Liver (tissue), 8 donors: ENCODE measurements at regions not wholly inside any gene's neighbourhood (a gene's known extent, or its start where the extent isn't known, plus 50 kb on each side); places are given as distances from the start of the nearest gene placed in this dataset.

Source experiments
- DNase-seq: peaks from one replicate; pipeline ENCODE4 v3.0.0-alpha.2; 2017; ENCODE audit warnings: low spot score
- H3K27ac ChIP-seq, 2 donors: one replicate each; pipeline ENCODE4 v1.7.0; 2013; ENCODE audit warnings: inconsistent platforms in 2 of 2, low read length in 2 of 2, control low read depth in 1 of 2, low read depth in 1 of 2, mild to moderate bottlenecking in 1 of 2
- H3K27me3 ChIP-seq, 4 donors: one replicate each; pipeline versions ENCODE4 v1.6.1 to v1.7.0; 2013; ENCODE audit warnings: low read length in 3 of 4, inconsistent platforms in 1 of 4, mild to moderate bottlenecking in 1 of 4, moderate library complexity in 1 of 4; ENCODE audit not compliant: control insufficient read depth in 4 of 4, insufficient read depth in 4 of 4
- H3K36me3 ChIP-seq, 4 donors: one replicate each; pipeline versions ENCODE4 v1.6.1 to v1.7.0; 2013; ENCODE audit warnings: low read length in 3 of 4, mild to moderate bottlenecking in 3 of 4, low read depth in 1 of 4, moderate library complexity in 1 of 4; ENCODE audit not compliant: control insufficient read depth in 4 of 4, insufficient read depth in 3 of 4
- H3K4me1 ChIP-seq, 4 donors: one replicate each; pipeline versions ENCODE4 v1.6.1 to v1.7.0; 2013; ENCODE audit warnings: low read length in 3 of 4, mild to moderate bottlenecking in 3 of 4, moderate library complexity in 1 of 4; ENCODE audit not compliant: control insufficient read depth in 4 of 4, insufficient read depth in 4 of 4
- H3K4me3 ChIP-seq, 3 donors: one replicate each; pipeline versions ENCODE4 v1.6.1 to v1.7.0; 2013; ENCODE audit warnings: low read length in 3 of 3, control low read depth in 1 of 3, low read depth in 1 of 3, mild to moderate bottlenecking in 1 of 3
- H3K9ac ChIP-seq, 2 donors: one replicate each; pipeline ENCODE4 v1.7.0; 2013; ENCODE audit warnings: low read length in 2 of 2, mild to moderate bottlenecking in 2 of 2, moderate library complexity in 2 of 2, control low read depth in 1 of 2, low read depth in 1 of 2
- H3K9me3 ChIP-seq, 4 donors: one replicate each; pipeline versions ENCODE4 v1.6.1 to v1.7.0; 2013; ENCODE audit warnings: low read length in 3 of 4; ENCODE audit not compliant: control insufficient read depth in 4 of 4
- EGR1 ChIP-seq, 2 donors: IDR thresholded peaks; 2 replicates each; pipeline ENCODE4 v1.6.1; 2016 to 2018; ENCODE audit warnings: antibody characterized with exemption in 2 of 2, low read depth in 2 of 2
- FOXA1 ChIP-seq: IDR thresholded peaks from 2 replicates; pipeline ENCODE4 v1.6.1; 2016; ENCODE audit warnings: antibody characterized with exemption
- FOXA2 ChIP-seq: IDR thresholded peaks from 2 replicates; pipeline ENCODE4 v1.6.1; 2016; ENCODE audit warnings: antibody characterized with exemption
- GABPA ChIP-seq, 2 donors: IDR thresholded peaks in 1 of 2; conservative IDR thresholded peaks in 1 of 2; 2 replicates each; pipeline ENCODE4 v1.6.1; 2016; ENCODE audit warnings: antibody characterized with exemption in 2 of 2, mild to moderate bottlenecking in 1 of 2, moderate library complexity in 1 of 2
- HNF4A ChIP-seq, 2 donors: conservative IDR thresholded peaks; 2 replicates each; pipeline ENCODE4 v1.6.1; 2016; ENCODE audit warnings: antibody characterized with exemption in 2 of 2, mild to moderate bottlenecking in 2 of 2
- HNF4G ChIP-seq: IDR thresholded peaks from 2 replicates; pipeline ENCODE4 v1.6.1; 2016; ENCODE audit warnings: antibody characterized with exemption
- JUND ChIP-seq, 2 donors: IDR thresholded peaks; 2 replicates each; pipeline ENCODE4 v1.6.1; 2016; ENCODE audit warnings: antibody characterized with exemption in 2 of 2
- RAD21 ChIP-seq, 2 donors: IDR thresholded peaks; 2 replicates each; pipeline ENCODE4 v1.6.1; 2016; ENCODE audit warnings: antibody characterized with exemption in 2 of 2, mild to moderate bottlenecking in 2 of 2
- RXRA ChIP-seq, 2 donors: IDR thresholded peaks; 2 replicates each; pipeline ENCODE4 v1.6.1; 2017 to 2018; ENCODE audit warnings: antibody characterized with exemption in 2 of 2, mild to moderate bottlenecking in 1 of 2
- SP1 ChIP-seq: IDR thresholded peaks from 2 replicates; pipeline ENCODE4 v1.6.1; 2018; ENCODE audit warnings: antibody characterized with exemption, mild to moderate bottlenecking
- YY1 ChIP-seq: IDR thresholded peaks from 2 replicates; pipeline ENCODE4 v1.6.1; 2016; ENCODE audit warnings: antibody characterized with exemption, mild to moderate bottlenecking
- WGBS: extraction: QIAGEN DNeasy Blood & Tissue Kit; methylation state at CpG from one replicate; pipeline ENCODE4 v1.1.7; 2013; 5-methylcytosine and 5-hydroxymethylcytosine counted together
- TF ChIP-seq, protein P1 (sequence below): IDR thresholded peaks from 2 replicates; pipeline ENCODE4 v1.6.1; 2016; ENCODE audit warnings: antibody characterized with exemption
- TF ChIP-seq, protein P2 (sequence below): IDR thresholded peaks from 2 replicates; pipeline ENCODE4 v1.6.1; 2016; ENCODE audit warnings: antibody characterized with exemption, mild to moderate bottlenecking
- TF ChIP-seq, protein P3 (sequence below): fragments of 150-350 bp; IDR thresholded peaks from 2 replicates; pipeline ENCODE4 v1.5.1; 2017; ENCODE audit warnings: improper control_type of control experiment, low read depth, low read length; ENCODE audit not compliant: missing input control
- TF ChIP-seq, protein P4 (sequence below): IDR thresholded peaks from 2 replicates; pipeline ENCODE4 v1.6.1; 2016; ENCODE audit warnings: antibody characterized with exemption
- TF ChIP-seq, protein P5 (sequence below): IDR thresholded peaks from 2 replicates; pipeline ENCODE4 v1.6.1; 2016; ENCODE audit warnings: antibody characterized with exemption
- donor health status: healthy.
- donor health status: healthy.
- donor health status: healthy.
- donor health status: healthy.
- donor health status: healthy.

DNA sequence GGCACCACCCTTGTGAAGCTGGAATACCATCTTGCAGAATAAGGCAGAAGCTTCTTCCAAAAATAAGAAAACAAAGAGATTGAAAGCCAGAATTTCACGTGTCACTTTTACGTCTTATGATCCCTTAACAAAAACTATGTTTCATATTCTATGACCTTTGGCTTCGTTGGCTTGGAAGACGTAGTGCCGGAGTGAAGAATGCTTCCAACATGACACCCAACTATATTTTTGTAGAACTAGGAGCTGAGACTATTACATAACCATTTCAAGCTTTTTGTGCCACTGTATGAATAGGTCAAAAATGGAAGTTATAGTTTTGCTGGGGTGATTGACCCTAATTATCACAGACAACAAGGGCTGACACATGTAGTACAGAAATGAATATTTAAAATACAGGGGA, 996.2 kb downstream of the ADGRL3 start:
- no peak for DNase-seq
- H3K9ac ChIP-seq = no peak overlapping the region
- no peaks in the 10 kb centered on the region for H3K27me3 ChIP-seq
- TF ChIP-seq, protein P1, sequence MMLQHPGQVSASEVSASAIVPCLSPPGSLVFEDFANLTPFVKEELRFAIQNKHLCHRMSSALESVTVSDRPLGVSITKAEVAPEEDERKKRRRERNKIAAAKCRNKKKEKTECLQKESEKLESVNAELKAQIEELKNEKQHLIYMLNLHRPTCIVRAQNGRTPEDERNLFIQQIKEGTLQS = no peak
- TF ChIP-seq, protein P2, sequence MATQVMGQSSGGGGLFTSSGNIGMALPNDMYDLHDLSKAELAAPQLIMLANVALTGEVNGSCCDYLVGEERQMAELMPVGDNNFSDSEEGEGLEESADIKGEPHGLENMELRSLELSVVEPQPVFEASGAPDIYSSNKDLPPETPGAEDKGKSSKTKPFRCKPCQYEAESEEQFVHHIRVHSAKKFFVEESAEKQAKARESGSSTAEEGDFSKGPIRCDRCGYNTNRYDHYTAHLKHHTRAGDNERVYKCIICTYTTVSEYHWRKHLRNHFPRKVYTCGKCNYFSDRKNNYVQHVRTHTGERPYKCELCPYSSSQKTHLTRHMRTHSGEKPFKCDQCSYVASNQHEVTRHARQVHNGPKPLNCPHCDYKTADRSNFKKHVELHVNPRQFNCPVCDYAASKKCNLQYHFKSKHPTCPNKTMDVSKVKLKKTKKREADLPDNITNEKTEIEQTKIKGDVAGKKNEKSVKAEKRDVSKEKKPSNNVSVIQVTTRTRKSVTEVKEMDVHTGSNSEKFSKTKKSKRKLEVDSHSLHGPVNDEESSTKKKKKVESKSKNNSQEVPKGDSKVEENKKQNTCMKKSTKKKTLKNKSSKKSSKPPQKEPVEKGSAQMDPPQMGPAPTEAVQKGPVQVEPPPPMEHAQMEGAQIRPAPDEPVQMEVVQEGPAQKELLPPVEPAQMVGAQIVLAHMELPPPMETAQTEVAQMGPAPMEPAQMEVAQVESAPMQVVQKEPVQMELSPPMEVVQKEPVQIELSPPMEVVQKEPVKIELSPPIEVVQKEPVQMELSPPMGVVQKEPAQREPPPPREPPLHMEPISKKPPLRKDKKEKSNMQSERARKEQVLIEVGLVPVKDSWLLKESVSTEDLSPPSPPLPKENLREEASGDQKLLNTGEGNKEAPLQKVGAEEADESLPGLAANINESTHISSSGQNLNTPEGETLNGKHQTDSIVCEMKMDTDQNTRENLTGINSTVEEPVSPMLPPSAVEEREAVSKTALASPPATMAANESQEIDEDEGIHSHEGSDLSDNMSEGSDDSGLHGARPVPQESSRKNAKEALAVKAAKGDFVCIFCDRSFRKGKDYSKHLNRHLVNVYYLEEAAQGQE = no peak
- TF ChIP-seq RAD21 (IDR thresholded peaks at IDR 0.05) = no peak
- TF ChIP-seq EGR1 (IDR thresholded peaks at IDR 0.05; ENCODE audit: low read depth in 2 of 2) = no peak
- TF ChIP-seq JUND (IDR thresholded peaks at IDR 0.05) = no peak
- TF ChIP-seq FOXA2 = no peak
- TF ChIP-seq, protein P3, sequence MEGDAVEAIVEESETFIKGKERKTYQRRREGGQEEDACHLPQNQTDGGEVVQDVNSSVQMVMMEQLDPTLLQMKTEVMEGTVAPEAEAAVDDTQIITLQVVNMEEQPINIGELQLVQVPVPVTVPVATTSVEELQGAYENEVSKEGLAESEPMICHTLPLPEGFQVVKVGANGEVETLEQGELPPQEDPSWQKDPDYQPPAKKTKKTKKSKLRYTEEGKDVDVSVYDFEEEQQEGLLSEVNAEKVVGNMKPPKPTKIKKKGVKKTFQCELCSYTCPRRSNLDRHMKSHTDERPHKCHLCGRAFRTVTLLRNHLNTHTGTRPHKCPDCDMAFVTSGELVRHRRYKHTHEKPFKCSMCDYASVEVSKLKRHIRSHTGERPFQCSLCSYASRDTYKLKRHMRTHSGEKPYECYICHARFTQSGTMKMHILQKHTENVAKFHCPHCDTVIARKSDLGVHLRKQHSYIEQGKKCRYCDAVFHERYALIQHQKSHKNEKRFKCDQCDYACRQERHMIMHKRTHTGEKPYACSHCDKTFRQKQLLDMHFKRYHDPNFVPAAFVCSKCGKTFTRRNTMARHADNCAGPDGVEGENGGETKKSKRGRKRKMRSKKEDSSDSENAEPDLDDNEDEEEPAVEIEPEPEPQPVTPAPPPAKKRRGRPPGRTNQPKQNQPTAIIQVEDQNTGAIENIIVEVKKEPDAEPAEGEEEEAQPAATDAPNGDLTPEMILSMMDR = no peak
- no peak for TF ChIP-seq FOXA1
- TF ChIP-seq, protein P4, sequence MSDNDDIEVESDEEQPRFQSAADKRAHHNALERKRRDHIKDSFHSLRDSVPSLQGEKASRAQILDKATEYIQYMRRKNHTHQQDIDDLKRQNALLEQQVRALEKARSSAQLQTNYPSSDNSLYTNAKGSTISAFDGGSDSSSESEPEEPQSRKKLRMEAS = no peak
- no peak for TF ChIP-seq RXRA (IDR thresholded peaks at IDR 0.05)
- TF ChIP-seq, protein P5, sequence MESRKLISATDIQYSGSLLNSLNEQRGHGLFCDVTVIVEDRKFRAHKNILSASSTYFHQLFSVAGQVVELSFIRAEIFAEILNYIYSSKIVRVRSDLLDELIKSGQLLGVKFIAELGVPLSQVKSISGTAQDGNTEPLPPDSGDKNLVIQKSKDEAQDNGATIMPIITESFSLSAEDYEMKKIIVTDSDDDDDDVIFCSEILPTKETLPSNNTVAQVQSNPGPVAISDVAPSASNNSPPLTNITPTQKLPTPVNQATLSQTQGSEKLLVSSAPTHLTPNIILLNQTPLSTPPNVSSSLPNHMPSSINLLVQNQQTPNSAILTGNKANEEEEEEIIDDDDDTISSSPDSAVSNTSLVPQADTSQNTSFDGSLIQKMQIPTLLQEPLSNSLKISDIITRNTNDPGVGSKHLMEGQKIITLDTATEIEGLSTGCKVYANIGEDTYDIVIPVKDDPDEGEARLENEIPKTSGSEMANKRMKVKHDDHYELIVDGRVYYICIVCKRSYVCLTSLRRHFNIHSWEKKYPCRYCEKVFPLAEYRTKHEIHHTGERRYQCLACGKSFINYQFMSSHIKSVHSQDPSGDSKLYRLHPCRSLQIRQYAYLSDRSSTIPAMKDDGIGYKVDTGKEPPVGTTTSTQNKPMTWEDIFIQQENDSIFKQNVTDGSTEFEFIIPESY = no peak
- no peak for TF ChIP-seq GABPA (IDR thresholded peaks at IDR 0.05 in 1 of 2, conservative IDR thresholded peaks at IDR 0.05 in 1 of 2)
- no peak for TF ChIP-seq HNF4A (conservative IDR thresholded peaks at IDR 0.05)
- no peak for TF ChIP-seq YY1
- no peak for TF ChIP-seq SP1
- no peak for TF ChIP-seq HNF4G
- no peaks in the 10 kb centered on the region for H3K4me1 ChIP-seq
- H3K4me3 ChIP-seq = no peak overlapping the region
- 86% methylated on average over 5 of the region's 5 CpGs for WGBS
- no peak overlapping the region for H3K27ac ChIP-seq
- H3K36me3 ChIP-seq = no peaks in the 10 kb centered on the region
- no peaks in the 10 kb centered on the region for H3K9me3 ChIP-seq

DNA sequence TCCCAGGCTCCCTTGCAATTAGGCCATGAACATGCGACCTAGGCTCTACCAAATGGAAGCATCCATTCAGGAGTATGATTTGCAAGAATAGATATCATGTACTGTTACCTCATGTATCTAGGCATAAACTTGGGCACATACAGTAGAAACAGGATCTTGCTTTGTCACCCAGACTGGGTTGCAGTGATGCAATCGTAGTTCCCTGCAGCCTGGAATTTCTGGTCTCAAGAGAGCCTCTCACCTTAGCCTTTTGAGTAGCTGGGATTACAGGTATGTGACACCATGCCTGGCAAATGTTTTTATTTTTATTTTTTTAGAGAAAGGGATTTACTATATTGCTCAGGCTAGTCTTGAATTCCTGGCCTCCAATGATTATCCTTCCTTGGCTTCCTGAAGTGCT, 994.2 kb downstream of the ADGRL3 start:
- DNase-seq = no peak
- H3K27ac ChIP-seq = no peak overlapping the region
- no peak overlapping the region for H3K9ac ChIP-seq
- H3K4me1 ChIP-seq = no peaks in the 10 kb centered on the region
- H3K4me3 ChIP-seq = no peak overlapping the region
- H3K9me3 ChIP-seq = no peaks in the 10 kb centered on the region
- H3K27me3 ChIP-seq = no peaks in the 10 kb centered on the region
- H3K36me3 ChIP-seq = no peaks in the 10 kb centered on the region
- TF ChIP-seq, protein P2 = no peak
- no peak for TF ChIP-seq SP1
- TF ChIP-seq HNF4A (conservative IDR thresholded peaks at IDR 0.05) = no peak
- WGBS = 64% methylated on average over 2 of the region's 2 CpGs
